ENCODE measurements at regions not wholly inside any gene's neighbourhood (a gene's known extent, or its start where the extent isn't known, plus 50 kb on each side); places are given as distances from the start of the nearest gene placed in this dataset.

GRCh38 chr7:91367812-91368578, 103.8 kb downstream of the FZD1 start:
- no peak for TF ChIP-seq CTCF (IDR thresholded peaks at IDR 0.05; ENCODE audit: extremely low read depth, missing control alignments)
- no peak for DNase-seq (ENCODE audit: low spot score)

DNA sequence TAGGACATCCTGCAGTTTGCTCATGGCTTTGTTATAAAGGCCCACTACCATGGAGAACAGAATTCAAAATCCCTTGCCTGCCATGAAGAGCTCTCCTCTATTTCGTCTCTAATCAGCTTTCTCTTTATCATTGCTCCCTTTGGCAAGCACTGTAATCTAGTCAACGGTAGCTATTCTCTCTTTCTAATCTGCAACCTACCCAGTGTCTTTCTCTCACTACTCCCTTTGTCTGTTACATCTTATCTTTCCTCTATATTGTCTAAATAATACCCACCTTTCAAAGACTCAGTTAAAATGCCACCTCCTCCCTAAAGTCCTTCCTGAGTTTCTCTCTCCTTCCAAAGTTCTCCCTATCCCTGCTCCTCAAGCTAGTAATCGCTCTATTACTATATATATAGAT, 108.1 kb downstream of the FZD1 start:
- no peak for DNase-seq (ENCODE audit: low spot score)

DNA sequence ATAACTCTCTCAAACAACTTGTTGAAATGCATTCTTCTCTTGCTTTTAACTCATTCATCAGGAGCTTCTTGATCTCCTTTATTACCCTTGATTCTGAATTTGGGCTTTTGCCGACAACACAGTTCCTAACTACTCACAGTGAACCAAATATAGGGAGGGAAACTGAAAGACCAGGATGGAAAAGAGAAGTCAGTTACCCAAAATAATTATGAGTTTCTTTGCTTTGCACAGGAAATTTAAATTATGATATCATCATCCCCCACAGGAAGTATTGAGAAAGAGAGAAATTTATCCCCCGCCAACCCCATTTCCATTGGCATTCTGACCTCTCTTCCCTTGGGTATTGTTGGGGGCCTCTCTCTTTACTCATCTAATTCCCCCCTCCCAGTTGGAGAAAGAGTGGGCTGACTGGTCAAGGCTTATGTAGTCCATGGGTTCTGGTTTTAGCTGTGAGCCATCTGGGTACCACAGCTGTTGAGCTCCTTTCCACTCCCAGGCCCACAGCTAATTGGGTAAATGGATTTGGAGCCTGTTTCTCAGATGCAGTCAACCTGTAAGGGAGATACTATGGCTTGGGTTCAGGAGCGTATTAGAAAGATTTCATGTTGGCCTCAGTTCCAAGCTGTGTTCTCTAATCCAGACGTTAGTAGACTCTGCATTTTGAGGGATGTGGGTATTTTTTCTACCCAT, 109.0 kb downstream of the FZD1 start:
- no peak for TF ChIP-seq CTCF (IDR thresholded peaks at IDR 0.05; ENCODE audit: extremely low read depth, missing control alignments)
- DNase-seq (ENCODE audit: low spot score) = no peak

More for the DNA sequence above, 108.1 kb downstream of the FZD1 start:
- TF ChIP-seq CTCF (IDR thresholded peaks at IDR 0.05; ENCODE audit: extremely low read depth, missing control alignments) = no peak

- no peak for DNase-seq (ENCODE audit: low spot score)
- TF ChIP-seq CTCF (IDR thresholded peaks at IDR 0.05; ENCODE audit: extremely low read depth, missing control alignments) = no peak
Observed at GRCh38 chr7:91374321-91374989, 110.2 kb downstream of the FZD1 start.

DNA sequence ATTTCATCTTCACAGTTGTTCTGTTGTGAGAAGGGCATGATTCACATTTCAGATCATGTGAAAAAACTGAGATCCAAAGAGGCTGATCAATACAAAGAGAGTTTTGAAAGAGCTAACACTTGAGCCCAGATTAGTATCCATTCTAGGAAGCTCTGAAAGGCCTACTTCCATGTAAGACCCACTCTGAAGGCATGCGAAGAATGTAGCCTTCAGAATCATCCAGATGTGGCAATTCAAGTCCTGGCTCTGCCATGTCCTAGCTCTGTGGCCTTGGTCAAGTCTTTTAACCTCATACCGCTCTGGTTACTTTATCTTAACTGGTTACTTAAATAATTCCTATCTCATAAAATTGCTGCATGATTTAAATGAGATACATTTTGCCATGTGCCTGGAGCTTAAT, 111.1 kb downstream of the FZD1 start:
- no peak for TF ChIP-seq CTCF (IDR thresholded peaks at IDR 0.05; ENCODE audit: extremely low read depth, missing control alignments)
- no peak for DNase-seq (ENCODE audit: low spot score)

- no peak for TF ChIP-seq CTCF (IDR thresholded peaks at IDR 0.05; ENCODE audit: extremely low read depth, missing control alignments)
- no peak for DNase-seq (ENCODE audit: low spot score)
Observed at GRCh38 chr7:91378131-91378530, 113.9 kb downstream of the FZD1 start.

DNA sequence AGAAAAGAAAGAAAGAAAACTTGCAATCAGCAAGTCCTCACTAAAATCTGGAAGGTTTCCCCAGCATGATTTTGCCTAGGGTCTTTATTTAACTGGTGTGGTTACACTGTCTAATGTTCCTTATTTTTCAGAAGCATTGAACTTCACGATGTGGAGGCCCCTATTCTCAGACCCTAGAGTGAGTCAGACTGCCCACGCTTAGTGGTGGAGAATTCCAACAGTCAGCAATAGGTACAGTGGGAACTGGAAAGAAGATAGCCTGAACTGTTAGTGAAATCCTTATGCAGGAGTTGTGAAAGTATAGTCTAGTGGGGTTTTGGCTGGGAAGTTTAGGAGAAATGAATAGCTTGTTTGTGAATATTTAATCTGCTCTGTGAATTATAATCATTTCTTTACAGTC, 115.0 kb downstream of the FZD1 start:
- no peak for DNase-seq (ENCODE audit: low spot score)
- TF ChIP-seq CTCF (IDR thresholded peaks at IDR 0.05; ENCODE audit: extremely low read depth, missing control alignments) = no peak
